Kidney (tissue), 13 donors: ENCODE measurements at regions not wholly inside any gene's neighbourhood (a gene's known extent, or its start where the extent isn't known, plus 50 kb on each side); places are given as distances from the start of the nearest gene placed in this dataset.

Experiments
- DNase-seq, 5 donors: peaks; one replicate each; pipeline ENCODE4 v3.0.0-alpha.2; 2013 to 2020
- FAIRE-seq: peaks from 2 replicates; lab custom pipeline; 2012; peaks lifted over from hg19 to GRCh38; lab: Jason Lieb, UNC
- H3K27ac ChIP-seq, 2 donors: one replicate each; pipeline ENCODE4 v1.7.0; 2013; ENCODE audit warnings: low read depth in 2 of 2, low read length in 2 of 2, inconsistent platforms in 1 of 2
- H3K27me3 ChIP-seq: one replicate; pipeline ENCODE4 v1.7.1; 2013; ENCODE audit warnings: low read length, inconsistent platforms; ENCODE audit not compliant: control insufficient read depth, insufficient read depth
- H3K36me3 ChIP-seq, 3 donors: one replicate each; pipeline versions ENCODE4 v1.7.0 to v1.7.1; 2013; ENCODE audit warnings: low read length in 3 of 3, control low read depth in 1 of 3, inconsistent platforms in 1 of 3; ENCODE audit not compliant: insufficient read depth in 3 of 3, control insufficient read depth in 2 of 3
- H3K4me1 ChIP-seq, 3 donors: one replicate each; pipeline versions ENCODE4 v1.7.0 to v1.7.1; 2013; ENCODE audit warnings: low read length in 3 of 3, inconsistent platforms in 1 of 3, low read depth in 1 of 3; ENCODE audit not compliant: control insufficient read depth in 2 of 3, insufficient read depth in 2 of 3
- H3K4me3 ChIP-seq, 3 donors: one replicate each; pipeline versions ENCODE4 v1.7.0 to v1.8.1; 2013; ENCODE audit warnings: low read length in 3 of 3, control low read depth in 1 of 3, inconsistent platforms in 1 of 3
- H3K9ac ChIP-seq, 3 donors: one replicate each; pipeline versions ENCODE4 v1.7.0 to v1.7.1; 2013; ENCODE audit warnings: low read length in 3 of 3, control low read depth in 1 of 3, inconsistent platforms in 1 of 3
- H3K9me3 ChIP-seq, 3 donors: one replicate each; pipeline versions ENCODE4 v1.7.0 to v1.7.1; 2013; ENCODE audit warnings: low read length in 3 of 3, control low read depth in 1 of 3, inconsistent platforms in 1 of 3; ENCODE audit not compliant: control insufficient read depth in 2 of 3, insufficient read depth in 1 of 3
- intact Hi-C: fragments of 100-400 bp; cut with DNase I; formaldehyde crosslinking; loops from one replicate; pipeline ENCODE4 v1.11.1; 2022
- TF ChIP-seq, protein P1 (sequence below): IDR thresholded peaks from 3 replicates; pipeline ENCODE4 v1.5.1; 2012; ENCODE audit warnings: mild to moderate bottlenecking, moderate library complexity, borderline replicate concordance; ENCODE audit not compliant: insufficient read depth; ENCODE audit errors: extremely low read depth
- donor health status: control.
- donor health status: control.
- donor health status: control.
- donor health status: control.
- donor health status: control.
- donor health status: DM: yes; HTN: yes; CAD: no.
- donor health status: Normal renal cell carcinoma (clear cell type).

DNA sequence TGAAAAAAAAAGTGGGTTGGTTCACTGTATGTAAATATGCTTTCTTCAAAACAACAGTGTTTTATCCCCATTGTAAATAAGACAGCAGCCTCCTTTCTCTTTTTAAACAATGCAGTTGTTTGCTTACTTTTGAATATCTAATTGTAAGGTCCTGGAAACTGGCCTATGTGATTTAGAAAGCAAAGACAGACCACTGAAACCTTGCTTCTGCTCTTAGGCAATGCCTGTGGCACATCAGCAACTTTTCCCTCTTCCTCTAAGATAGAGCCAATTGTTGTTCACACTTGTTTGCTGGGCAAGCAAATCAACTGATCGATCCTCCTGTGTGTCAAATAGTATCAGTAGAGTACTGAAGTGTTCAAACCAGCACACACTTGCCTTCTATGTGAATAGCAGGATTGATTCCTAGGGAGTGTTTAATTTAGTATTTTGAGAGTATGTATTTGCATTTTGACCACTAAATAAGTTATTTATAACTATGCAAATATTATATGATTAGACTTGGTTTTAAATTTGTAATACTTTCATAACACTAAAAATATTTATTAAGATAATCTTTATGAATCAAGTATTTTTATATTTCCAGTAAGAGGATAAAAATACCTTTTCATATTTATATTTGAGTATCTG is 55.4 kb upstream of the GRPR start:
- intact Hi-C loops, result no loop called here
- FAIRE-seq, result no peak
- TF ChIP-seq, protein P1, sequence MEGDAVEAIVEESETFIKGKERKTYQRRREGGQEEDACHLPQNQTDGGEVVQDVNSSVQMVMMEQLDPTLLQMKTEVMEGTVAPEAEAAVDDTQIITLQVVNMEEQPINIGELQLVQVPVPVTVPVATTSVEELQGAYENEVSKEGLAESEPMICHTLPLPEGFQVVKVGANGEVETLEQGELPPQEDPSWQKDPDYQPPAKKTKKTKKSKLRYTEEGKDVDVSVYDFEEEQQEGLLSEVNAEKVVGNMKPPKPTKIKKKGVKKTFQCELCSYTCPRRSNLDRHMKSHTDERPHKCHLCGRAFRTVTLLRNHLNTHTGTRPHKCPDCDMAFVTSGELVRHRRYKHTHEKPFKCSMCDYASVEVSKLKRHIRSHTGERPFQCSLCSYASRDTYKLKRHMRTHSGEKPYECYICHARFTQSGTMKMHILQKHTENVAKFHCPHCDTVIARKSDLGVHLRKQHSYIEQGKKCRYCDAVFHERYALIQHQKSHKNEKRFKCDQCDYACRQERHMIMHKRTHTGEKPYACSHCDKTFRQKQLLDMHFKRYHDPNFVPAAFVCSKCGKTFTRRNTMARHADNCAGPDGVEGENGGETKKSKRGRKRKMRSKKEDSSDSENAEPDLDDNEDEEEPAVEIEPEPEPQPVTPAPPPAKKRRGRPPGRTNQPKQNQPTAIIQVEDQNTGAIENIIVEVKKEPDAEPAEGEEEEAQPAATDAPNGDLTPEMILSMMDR, result no peak

DNA sequence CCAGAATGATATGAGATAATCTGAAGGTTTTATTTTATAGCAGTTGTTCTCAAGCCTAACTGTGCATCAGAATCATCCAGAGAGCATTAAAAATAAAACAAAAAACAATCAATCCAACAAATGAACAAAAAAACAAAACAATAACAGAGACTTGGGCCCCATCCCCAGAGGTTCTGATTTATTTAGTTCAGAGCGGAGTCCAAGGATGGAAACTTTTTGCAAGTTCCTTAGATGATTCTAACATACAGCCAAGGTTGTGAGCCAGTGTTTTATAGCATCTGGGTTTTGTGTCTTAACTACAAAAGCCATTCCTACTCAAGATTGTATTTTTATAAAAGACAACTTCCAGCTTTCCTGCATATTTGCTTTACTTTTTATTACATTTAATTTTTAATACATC is 59.4 kb upstream of the GRPR start:
- Histone ChIP-seq H3K9ac (no peak overlapping the region), H3K27ac (no peak overlapping the region), H3K36me3 (no peaks in the 10 kb centered on the region), H3K9me3 (no peaks in the 10 kb centered on the region), H3K4me3 (no peak overlapping the region), H3K27me3 (no peaks in the 10 kb centered on the region), H3K4me1 (no peaks in the 10 kb centered on the region)
- no peak for DNase-seq
- no peak for FAIRE-seq
- TF ChIP-seq, protein P1, result no peak
- intact Hi-C loops, result no loop called here

More for the DNA sequence above, 55.4 kb upstream of the GRPR start:
- Histone ChIP-seq H3K4me3 (no peak overlapping the region), H3K9me3 (no peaks in the 10 kb centered on the region), H3K9ac (no peak overlapping the region), H3K27me3 (no peaks in the 10 kb centered on the region), H3K27ac (no peak overlapping the region), H3K4me1 (no peaks in the 10 kb centered on the region), H3K36me3 (no peaks in the 10 kb centered on the region)
- no peak for DNase-seq

DNA sequence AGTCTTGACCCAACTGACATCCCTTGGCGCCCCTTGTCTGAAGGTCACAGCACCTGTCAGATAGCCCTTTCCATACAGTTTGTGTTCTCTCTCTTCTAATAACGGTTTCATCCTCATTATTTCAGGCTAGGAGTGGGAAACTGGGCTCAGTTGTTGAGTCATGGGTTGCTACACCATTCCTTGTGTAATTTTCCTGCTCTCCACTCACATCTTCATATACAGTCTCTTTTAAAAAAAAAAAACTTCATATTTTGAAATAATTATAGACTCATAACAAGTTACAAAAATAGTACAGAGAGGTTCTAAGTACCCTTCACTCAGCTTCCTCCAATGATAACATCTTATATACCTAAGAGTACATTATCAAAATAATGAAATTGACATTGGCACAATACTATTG is 60.2 kb upstream of the GRPR start:
- no peaks in the 10 kb centered on the region for H3K36me3 ChIP-seq
- no peaks in the 10 kb centered on the region for H3K9me3 ChIP-seq
- no peaks in the 10 kb centered on the region for H3K4me1 ChIP-seq
- DNase-seq, result no peak
- intact Hi-C loops, result no loop called here
- no peak overlapping the region for H3K9ac ChIP-seq
- H3K27ac ChIP-seq, result no peak overlapping the region
- FAIRE-seq, result no peak
- H3K4me3 ChIP-seq, result no peak overlapping the region
- no peaks in the 10 kb centered on the region for H3K27me3 ChIP-seq
- TF ChIP-seq, protein P1, result no peak

DNA sequence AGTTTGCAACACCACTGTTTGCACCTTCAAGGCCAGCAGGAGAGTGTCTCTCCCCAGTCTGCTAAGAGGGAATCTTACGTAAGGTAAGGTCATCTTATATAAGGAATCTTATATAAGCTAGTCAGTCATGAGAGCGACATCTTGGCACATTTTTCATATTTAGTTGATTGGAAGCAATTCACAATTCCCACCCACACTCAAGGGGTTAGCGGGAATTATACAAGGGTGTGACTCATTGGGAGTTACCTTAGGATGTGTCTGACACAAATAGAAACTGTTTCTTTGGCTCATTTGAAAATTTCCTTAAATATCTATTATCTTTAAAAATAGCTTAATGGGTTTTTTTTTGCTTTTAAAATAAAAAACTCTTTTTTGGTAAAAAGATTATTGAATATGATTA is 62.1 kb upstream of the GRPR start:
- Histone ChIP-seq H3K9me3 (no peaks in the 10 kb centered on the region), H3K9ac (no peak overlapping the region), H3K4me1 (no peaks in the 10 kb centered on the region), H3K4me3 (no peak overlapping the region), H3K27ac (no peak overlapping the region), H3K36me3 (no peaks in the 10 kb centered on the region), H3K27me3 (no peaks in the 10 kb centered on the region)
- FAIRE-seq, result no peak
- intact Hi-C loops, result no loop called here
- no peak for DNase-seq
- TF ChIP-seq, protein P1, result no peak
